ENCODE measurements at regions not wholly inside any gene's neighbourhood (a gene's known extent, or its start where the extent isn't known, plus 50 kb on each side); places are given as distances from the start of the nearest gene placed in this dataset.
"Not testable (repeated sequence)": the region's sequence is repeated elsewhere in the genome, so short reads cannot be mapped to it uniquely, and the experiment has no call there.

DNA sequence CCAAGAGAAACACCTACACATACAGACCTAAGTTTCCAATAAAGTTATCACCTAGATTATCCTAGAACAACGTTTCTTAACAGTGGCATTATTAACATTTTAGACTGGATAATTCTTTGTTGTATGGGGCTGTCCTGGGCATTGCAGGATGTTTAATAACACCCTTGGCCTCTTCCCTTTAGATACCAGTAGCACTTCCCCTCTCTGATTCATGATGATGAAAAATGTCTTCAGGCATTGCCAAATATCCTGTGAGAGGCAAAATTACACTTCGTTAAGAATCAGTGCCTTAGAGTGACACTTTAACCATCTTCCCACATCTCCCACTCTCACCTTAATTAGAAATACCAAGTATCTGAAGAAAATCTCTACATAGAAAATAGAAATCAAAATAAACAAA, 352.6 kb downstream of the CGGBP1 start:
- no peak for DNase-seq

DNA sequence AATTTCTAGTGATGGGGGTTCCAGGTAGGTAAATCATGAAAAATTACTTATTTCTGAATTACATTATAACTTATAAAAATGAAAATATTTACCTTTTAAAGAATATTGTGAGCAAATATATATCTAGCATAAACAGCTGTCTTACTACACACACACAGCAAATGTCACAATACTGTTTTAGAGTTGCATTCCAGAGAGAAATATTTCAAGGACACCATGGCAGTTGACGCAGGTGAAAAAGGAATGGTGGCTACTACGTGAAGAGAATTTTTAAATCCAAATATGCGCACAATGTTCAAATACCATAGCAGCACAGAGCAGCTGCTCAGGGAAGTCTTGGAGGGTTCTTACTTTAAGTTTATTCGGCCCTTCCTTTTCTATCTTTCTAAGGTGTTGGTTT, 356.2 kb downstream of the CGGBP1 start:
- DNase-seq, result no peak

DNA sequence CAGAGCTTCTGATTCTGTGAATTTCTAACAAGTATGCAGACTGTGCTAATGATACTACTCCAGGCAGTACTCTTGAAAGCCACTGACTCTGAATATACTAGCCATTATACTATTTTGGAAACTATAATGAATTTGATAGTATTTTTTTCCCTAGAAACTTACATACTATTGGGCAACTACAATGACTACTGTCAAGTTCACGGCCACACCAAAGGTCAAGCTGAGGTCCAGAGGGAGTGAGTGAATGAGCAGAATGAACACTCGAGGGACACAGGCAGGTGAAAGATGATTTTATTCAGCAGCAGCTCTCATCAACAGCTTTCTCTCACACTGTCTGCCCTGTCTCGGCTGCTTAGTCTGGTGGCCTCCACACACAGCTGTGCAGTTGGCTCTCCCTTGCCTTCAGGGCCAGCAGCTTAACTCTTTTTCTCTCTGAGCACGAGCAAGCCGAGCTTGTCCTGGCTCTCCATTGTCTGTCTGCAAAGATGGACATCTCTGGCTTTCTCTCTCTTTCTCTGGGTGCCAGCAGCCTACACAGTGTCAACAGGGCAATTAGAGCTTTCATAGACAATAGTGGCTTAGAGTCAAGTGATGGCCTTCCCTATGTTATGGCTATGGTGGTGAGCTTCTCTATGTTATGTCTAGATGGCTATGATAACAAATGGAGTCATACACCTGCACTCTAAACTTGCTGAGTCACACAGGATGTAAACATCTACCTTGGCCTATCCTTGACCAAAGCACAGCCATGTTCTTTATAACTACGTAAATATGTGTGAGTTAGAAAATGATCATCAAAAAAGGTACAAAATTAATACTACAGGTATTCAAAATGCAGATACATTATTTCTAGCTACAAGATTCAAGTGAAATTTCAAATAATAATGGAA, 362.4 kb downstream of the CGGBP1 start:
- no peak for DNase-seq

DNA sequence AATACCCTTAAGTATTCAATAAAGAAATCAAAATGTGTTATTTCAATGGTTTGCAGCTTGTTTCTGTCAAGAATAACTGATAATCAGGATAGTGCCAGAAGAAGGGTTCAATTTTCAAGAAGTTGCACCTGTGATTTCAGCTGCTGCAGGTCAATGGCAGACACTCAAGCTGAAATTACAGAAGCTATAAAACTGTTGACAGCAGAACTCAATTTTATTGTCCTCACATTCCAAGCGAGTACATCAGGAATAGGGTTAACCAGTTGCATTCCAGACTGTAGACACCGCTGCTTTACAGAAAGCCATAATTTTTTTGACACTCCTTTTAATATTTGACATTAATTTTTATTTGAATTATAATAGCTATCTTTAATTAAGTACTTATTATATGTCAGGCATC, 364.1 kb downstream of the CGGBP1 start:
- peak; percentile 28 for DNase-seq

DNA sequence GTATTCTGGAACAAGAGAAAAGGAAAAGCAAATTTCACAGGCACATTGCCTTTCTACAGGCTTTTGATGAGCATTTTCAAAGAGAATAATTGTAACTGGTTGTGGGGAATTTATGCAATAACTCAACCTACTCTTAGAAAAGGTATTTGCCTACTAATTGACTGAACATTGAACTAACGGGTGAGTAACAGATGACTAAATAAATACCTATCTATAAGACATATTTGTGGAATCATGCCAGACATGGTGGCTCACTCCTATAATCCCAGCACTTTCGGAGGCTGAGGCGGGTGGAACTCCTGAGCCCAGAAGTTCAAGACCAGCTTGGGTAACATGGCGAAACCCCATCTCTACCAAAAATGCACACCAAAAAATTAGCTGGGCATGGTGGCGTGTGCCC, 367.7 kb downstream of the CGGBP1 start:
- no peak for DNase-seq

DNA sequence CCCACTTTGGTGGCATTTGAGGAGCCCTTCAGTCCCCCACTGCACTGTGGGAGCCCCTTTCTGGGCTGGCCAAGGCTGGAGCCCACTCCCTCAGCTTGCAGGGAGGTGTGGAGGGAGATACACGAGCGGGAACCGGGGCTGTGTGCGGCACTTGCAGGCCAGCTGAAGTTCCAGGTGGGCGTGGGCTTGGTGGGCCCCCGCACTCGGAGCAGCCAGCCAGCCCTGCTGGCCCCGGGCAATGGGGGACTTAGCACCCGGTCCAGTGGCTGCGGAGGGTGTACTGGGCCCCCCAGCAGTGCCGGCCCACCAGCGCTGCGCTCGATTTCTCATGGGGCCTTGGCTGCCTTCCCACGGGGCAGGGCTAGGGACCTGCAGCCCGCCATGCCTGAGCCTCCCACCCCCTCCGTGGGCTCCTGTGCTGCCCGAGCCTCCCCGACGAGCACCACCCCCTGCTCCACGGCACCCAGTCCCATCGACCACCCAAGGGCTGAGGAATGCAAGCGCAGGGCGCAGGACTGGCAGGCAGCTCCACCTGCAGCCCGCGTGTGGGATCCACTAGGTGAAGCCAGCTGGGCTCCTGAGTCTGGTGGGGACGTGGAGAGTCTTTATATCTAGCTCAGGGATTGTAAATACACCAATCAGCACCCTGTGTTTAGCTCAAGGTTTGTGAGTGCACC, 379.7 kb downstream of the CGGBP1 start:
- DNase-seq, result not testable (repeated sequence)

DNA sequence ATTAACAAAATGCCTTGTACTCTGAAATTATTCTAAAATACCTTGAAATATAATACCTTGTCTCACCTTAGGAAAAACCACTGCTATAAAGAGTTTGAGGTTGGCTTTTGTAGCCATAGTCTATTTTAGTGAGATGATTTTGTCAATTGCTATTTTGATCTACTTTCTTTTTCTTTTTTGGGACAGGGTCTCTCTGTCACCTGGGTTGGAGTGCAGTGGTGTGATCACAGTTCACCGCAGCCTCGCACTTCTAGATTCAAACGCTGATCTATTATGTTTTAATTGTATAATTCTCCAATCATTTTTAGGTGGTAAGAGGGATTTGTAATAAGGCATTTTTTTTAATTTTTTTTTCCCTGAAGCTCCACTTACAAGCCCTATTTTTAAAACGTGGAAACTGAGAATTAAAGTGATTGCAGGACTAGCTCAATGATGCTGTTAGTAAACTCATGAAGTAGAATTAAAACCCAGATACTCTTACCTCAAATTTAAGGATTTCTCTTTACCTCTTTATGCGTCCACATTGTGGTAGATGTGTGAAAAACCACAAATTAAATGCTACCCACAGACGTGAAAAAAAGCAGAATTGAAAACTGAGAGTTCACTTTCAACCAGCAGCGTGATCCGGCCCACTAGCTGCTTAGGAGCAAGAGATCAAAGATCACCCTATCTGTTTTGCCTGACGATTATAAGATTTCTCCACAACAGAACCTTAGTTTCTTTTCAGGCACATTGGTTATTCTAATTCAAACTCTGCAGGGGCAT, 384.2 kb downstream of the CGGBP1 start:
- DNase-seq, result no peak

DNA sequence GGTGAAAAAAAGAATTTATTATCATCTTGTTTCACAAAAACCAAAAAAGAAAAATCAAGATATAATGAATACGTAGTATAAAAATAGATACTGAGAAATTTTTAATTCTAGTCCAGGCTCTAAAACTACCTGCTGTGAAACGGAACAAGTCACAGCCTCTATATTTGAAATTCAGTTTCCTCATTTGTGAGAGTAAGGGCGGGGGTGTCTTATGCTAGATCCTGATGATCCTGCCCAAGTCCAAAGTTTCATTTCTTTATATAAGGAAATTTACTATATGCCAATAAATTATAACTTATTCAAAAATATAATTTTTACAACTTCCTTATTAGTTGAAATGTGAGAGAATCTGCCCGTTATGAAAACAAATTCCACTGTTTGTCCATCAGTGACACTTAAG, 385.7 kb downstream of the CGGBP1 start:
- no peak for DNase-seq

DNA sequence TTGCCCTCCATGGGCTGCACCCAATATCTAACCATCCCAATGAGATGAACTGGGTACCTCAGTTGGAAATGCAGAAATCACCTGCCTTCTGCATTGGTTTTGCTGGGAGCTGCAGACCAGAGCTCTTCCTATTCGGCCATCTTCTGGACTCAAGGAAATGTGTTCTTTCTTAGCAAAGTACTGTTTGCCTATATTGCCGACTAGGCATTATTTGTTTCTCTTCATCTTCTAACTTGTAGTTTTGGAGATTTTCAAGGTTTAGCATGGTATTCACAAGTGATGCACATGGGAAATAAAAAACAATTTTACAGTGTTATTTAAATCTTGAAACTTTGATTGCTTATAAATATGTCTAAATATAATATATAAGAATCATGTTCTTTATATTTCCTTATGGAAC, 377.8 kb upstream of the POU1F1 start:
- no peak for DNase-seq

DNA sequence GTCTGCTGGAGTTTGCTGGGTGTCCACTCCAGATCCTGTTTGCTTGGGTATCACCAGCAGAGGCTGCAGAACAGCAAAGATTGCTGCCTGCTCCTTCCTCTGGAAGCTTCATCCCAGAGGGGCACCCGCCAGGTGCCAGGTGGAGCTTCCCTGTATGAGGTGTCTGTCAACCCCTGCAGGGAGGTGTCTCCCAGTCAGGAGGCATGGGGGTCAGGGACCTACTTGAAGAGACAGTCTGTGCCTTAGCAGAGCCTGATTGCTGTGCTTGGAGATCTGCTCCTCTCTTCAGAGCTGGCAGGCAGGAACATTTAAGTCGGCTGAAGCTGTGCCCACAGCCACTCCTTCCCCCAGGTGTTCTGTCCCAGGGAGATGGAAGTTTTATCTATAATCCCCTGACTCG, 376.8 kb upstream of the POU1F1 start:
- not testable (repeated sequence) for DNase-seq

DNA sequence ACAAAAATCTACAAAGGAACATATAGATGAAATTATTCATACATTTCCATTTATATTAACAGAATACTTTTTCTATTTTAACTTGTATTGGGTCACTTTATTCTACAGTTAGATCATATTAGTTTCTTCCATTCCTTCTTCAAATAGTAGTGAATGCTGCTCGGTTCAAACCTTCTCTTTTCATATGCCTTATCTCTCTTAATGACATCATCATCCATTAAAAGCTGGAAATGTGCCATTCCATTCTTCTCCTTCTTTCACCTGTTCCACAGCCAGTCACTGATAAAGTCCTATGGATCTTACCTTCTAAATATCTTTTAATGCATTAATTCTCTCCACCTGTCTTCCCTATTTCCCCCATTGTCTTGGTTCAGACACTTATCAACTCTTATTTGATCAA, 358.0 kb upstream of the POU1F1 start:
- DNase-seq, result no peak

DNA sequence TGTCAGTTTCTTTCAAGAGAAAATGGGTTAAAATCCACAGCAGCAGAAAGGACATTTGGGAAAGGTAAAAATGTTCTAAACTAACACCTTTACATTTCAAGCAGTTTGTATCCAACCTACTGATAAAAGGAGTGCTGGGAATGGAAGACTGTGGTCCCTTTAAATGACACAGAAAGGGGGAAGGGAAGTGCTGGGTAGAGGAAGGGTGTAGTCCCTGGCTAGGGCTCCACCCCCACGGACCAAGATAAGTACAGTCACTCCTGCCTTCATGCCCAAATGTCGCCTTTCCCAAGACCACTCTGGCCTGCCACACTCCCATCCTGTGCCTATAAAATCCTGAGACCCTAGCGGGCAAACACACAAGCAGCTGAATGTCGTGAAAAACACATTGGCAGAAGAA, 350.9 kb upstream of the POU1F1 start:
- DNase-seq, result no peak

DNA sequence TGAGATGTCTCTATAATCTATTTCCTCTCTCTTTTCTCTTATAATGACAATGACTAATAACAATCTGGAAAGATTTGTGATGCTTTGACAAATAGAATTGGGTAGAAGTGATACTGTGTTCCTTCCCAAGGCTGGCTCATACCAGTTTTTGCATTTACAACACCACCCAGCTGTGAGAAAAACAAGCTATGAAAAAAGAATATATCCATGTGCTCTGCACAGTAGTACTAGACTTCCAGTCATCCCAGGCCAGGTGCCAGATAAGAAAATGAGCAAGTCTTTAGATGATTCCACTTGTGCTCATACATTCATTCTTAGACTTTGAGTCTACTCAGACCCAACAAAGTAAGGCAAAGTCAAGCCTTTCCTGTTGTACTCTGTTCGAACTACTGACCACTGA, 350.2 kb upstream of the POU1F1 start:
- DNase-seq, result no peak

DNA sequence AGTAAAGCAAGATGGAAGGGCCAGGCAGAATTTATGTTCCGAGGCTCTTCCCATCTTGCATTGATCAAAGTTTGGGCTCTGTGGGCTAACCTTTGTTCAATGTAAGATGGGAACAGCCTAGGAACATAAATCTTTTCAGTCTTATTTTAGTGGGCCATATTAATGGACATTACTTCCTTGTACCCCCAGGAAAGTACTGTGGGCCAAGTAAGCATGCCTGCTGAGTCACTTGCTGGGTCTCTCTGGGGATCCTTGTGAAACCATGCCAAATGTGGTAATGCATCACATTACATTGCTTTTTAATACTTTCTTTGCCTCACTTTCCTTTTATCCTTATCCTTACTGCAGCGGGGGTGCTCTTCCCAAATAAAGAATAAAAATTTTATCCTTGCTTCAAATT, 349.5 kb upstream of the POU1F1 start:
- no peak for DNase-seq

DNA sequence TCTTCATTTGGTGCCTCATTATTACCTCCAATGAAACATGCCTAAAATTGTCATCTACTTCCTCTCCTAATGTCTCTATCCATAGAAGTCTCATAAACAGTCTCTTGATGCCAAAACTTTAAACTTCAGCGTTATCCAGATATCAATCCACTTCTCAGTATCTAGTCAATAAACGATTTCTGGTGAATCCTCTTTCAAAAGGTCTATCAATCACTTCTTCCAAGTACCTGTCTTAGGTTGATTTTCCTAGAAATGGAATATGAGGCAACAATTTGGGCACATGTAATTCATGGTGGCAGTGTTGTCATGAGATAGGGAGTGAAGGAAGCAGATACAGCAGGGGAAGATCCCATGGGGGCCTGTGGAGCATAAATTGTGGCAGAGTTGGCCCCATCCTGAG, 348.5 kb upstream of the POU1F1 start:
- DNase-seq, result no peak

DNA sequence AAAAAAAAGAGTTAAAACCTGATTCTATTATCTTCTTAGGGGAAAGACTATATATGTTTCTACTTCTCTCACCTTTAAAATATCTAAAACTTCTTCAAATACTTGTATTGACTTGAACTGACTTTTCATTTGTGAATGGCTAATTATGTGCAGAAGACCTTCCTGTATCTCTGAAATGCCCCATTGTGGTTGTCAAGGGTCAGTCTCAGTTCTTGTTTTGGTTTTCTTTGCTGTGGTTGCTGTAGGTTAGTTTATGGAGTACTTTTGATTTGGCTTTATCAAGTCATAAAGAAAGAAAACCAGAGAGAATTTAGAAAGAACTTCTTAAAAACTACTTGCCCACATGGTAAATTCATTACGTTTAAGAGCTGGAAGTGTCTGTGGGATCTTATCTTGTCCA, 345.3 kb upstream of the POU1F1 start:
- no peak for DNase-seq

DNA sequence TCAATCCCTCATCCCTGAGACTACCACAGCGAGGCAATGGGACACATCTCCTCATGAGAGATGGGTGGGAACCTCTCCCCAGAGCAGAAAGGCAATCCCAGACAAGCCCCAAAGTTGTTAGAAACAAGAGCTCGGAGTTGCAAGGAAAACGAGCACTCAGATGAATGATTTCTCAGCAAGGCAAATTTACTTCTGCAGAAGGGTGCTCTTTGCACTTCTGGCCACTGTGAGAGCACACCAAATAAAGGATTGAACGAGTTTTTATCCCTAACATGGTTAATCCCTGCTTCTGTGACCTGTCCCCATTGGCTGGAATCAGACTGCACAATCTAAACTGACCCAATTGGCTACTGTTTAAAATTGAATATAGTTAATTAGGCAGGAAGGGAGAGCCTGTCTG, 339.1 kb upstream of the POU1F1 start:
- no peak for DNase-seq

DNA sequence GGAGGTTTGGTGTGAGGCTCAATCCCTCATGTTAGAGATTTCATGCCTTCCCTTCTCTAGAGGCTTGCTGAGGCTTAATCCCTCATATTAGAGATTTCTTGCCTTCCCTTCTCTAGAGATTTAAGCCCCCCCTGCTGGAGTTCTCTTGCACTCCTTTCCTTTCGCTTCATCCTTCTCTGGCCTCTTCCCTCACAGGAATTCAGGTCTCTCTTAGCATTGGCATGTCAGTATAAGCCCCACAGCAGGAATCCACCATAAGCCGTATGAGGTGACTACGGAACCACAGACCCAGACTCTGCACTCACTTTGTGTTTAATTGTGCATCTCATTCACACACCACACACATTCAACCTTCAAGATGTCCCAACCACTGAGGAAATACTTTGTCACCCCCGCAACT, 338.6 kb upstream of the POU1F1 start:
- no peak for DNase-seq

DNA sequence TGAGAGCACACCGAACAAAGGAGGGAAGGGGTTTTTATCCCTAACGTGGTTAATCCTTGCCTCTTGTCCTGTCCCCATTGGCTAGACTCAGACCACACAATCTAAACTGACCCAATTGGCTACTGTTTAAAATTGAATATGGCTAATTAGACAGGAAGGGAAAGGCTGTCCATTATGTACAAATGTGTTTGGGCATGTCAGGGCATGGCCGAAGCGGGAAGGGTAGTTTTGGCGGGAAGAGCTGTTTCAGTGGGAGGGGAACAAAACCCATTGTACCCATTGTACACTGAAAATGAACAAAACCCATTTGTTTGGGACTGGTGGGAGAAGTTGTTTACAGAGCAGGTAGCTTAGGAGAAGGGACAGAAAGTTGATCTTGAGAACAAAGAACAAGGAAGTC, 330.9 kb upstream of the POU1F1 start:
- DNase-seq, result no peak

DNA sequence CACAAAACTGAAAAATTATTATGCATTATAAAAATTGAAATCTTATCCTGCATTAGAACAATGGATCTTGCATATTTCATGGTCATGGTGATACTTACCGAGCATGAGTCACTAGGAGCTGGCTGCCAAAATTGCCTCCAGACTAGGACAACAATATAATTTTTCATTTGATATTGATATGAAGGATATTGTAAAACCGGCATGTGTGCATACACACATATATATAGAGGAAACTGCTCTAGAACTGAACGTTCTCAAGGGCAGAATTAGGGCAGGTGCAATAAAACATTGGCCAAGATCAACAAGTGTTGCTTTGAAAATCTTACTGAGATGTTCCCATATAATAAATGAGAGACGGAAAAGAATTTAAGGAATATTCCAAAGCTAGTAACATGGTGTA, 319.4 kb upstream of the POU1F1 start:
- DNase-seq, result no peak

DNA sequence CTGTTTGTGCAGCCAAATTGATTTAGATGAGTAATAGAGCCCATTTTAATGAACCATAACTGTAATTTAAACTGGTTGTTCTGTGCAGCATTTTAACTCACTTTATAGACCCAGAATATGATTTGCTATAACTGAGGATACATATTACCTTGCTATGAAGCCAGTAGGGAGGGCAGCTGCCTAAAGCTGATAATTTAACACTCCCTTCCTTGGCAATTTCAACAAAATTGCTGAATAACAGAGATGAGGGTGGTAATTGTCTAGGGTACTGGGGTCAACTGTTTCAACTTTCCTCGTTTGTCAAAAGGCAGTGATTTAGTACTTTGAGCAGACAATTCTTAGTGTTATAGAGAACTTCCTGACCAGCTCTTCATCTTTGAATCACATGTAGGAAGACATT, 304.9 kb upstream of the POU1F1 start:
- DNase-seq, result no peak

DNA sequence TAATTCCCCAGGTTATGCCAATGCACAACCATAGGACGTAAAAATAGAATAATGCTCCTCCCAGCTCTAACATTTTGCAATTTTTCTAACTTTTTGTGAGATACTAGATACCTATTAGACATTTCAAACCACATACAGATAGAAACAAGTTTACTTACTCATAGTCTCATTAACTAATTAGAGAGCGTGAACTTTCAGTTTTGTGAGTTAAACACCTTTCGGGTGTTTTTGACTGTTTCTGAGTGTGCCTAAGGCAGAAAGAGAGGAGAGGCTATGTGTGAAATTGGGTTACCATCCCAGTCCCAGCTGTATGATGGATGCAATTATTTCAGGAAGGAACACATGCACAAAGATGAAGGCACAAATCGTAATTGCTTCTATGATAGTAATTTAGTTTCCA, 300.4 kb upstream of the POU1F1 start:
- DNase-seq, result no peak

DNA sequence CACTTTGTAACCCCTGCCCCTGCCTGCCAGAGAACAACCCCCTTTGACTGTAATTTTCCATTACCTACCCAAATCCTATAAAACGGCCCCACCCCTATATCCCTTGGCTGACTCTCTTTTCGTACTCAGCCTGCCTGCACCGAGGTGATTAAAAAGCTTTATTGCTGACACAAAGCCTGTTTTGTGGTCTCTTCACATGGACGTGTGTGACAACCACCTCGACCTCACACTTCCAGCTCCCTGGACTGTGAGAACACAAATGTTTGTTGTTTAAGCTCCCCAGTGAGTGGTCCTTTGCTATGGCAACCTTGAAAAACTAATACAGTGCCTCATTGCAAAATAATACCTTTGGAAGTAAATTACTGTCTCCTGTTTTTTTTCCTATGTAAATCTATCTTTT, 299.2 kb upstream of the POU1F1 start:
- no peak for DNase-seq

DNA sequence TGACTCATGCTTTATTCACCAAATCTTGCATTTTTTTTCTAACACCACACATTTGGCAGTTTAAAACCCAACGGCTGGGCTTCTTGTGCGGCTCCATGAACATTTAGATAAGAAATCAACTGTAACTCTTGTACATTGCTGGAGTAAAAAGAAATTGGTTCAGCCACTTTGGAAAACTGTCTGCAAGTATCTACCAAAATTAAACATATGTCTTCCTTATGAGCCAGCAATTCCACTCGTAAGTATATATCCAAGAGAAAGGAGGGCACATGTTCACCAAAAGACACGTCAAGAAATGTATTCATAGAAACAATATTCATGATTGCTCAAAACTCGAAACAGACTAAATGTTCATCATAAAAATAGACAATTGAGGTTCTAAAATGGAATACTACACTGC, 291.9 kb upstream of the POU1F1 start:
- no peak for DNase-seq

Measured in NCI-H526 treated with DMSO at 0.1 percent for 48 hours (cell line).